Liver (tissue), 8 donors: ENCODE measurements at regions not wholly inside any gene's neighbourhood (a gene's known extent, or its start where the extent isn't known, plus 50 kb on each side); places are given as distances from the start of the nearest gene placed in this dataset.

Source experiments
- DNase-seq: peaks from one replicate; pipeline ENCODE4 v3.0.0-alpha.2; 2017; ENCODE audit warnings: low spot score
- H3K27ac ChIP-seq, 2 donors: one replicate each; pipeline ENCODE4 v1.7.0; 2013; ENCODE audit warnings: inconsistent platforms in 2 of 2, low read length in 2 of 2, control low read depth in 1 of 2, low read depth in 1 of 2, mild to moderate bottlenecking in 1 of 2
- H3K27me3 ChIP-seq, 4 donors: one replicate each; pipeline versions ENCODE4 v1.6.1 to v1.7.0; 2013; ENCODE audit warnings: low read length in 3 of 4, inconsistent platforms in 1 of 4, mild to moderate bottlenecking in 1 of 4, moderate library complexity in 1 of 4; ENCODE audit not compliant: control insufficient read depth in 4 of 4, insufficient read depth in 4 of 4
- H3K36me3 ChIP-seq, 4 donors: one replicate each; pipeline versions ENCODE4 v1.6.1 to v1.7.0; 2013; ENCODE audit warnings: low read length in 3 of 4, mild to moderate bottlenecking in 3 of 4, low read depth in 1 of 4, moderate library complexity in 1 of 4; ENCODE audit not compliant: control insufficient read depth in 4 of 4, insufficient read depth in 3 of 4
- H3K4me1 ChIP-seq, 4 donors: one replicate each; pipeline versions ENCODE4 v1.6.1 to v1.7.0; 2013; ENCODE audit warnings: low read length in 3 of 4, mild to moderate bottlenecking in 3 of 4, moderate library complexity in 1 of 4; ENCODE audit not compliant: control insufficient read depth in 4 of 4, insufficient read depth in 4 of 4
- H3K4me3 ChIP-seq, 3 donors: one replicate each; pipeline versions ENCODE4 v1.6.1 to v1.7.0; 2013; ENCODE audit warnings: low read length in 3 of 3, control low read depth in 1 of 3, low read depth in 1 of 3, mild to moderate bottlenecking in 1 of 3
- H3K9ac ChIP-seq, 2 donors: one replicate each; pipeline ENCODE4 v1.7.0; 2013; ENCODE audit warnings: low read length in 2 of 2, mild to moderate bottlenecking in 2 of 2, moderate library complexity in 2 of 2, control low read depth in 1 of 2, low read depth in 1 of 2
- H3K9me3 ChIP-seq, 4 donors: one replicate each; pipeline versions ENCODE4 v1.6.1 to v1.7.0; 2013; ENCODE audit warnings: low read length in 3 of 4; ENCODE audit not compliant: control insufficient read depth in 4 of 4
- ATF3 ChIP-seq: IDR thresholded peaks from 2 replicates; pipeline ENCODE4 v1.6.1; 2016; ENCODE audit warnings: antibody characterized with exemption
- CTCF ChIP-seq: fragments of 150-350 bp; IDR thresholded peaks from 2 replicates; pipeline ENCODE4 v1.5.1; 2017; ENCODE audit warnings: improper control_type of control experiment, low read depth, low read length; ENCODE audit not compliant: missing input control
- EGR1 ChIP-seq, 2 donors: IDR thresholded peaks; 2 replicates each; pipeline ENCODE4 v1.6.1; 2016 to 2018; ENCODE audit warnings: antibody characterized with exemption in 2 of 2, low read depth in 2 of 2
- FOXA1 ChIP-seq: IDR thresholded peaks from 2 replicates; pipeline ENCODE4 v1.6.1; 2016; ENCODE audit warnings: antibody characterized with exemption
- FOXA2 ChIP-seq: IDR thresholded peaks from 2 replicates; pipeline ENCODE4 v1.6.1; 2016; ENCODE audit warnings: antibody characterized with exemption
- GABPA ChIP-seq, 2 donors: IDR thresholded peaks in 1 of 2; conservative IDR thresholded peaks in 1 of 2; 2 replicates each; pipeline ENCODE4 v1.6.1; 2016; ENCODE audit warnings: antibody characterized with exemption in 2 of 2, mild to moderate bottlenecking in 1 of 2, moderate library complexity in 1 of 2
- HNF4A ChIP-seq, 2 donors: conservative IDR thresholded peaks; 2 replicates each; pipeline ENCODE4 v1.6.1; 2016; ENCODE audit warnings: antibody characterized with exemption in 2 of 2, mild to moderate bottlenecking in 2 of 2
- HNF4G ChIP-seq: IDR thresholded peaks from 2 replicates; pipeline ENCODE4 v1.6.1; 2016; ENCODE audit warnings: antibody characterized with exemption
- JUND ChIP-seq, 2 donors: IDR thresholded peaks; 2 replicates each; pipeline ENCODE4 v1.6.1; 2016; ENCODE audit warnings: antibody characterized with exemption in 2 of 2
- MAX ChIP-seq: IDR thresholded peaks from 2 replicates; pipeline ENCODE4 v1.6.1; 2016; ENCODE audit warnings: antibody characterized with exemption
- NR2F2 ChIP-seq: IDR thresholded peaks from 2 replicates; pipeline ENCODE4 v1.6.1; 2016; ENCODE audit warnings: antibody characterized with exemption
- RAD21 ChIP-seq, 2 donors: IDR thresholded peaks; 2 replicates each; pipeline ENCODE4 v1.6.1; 2016; ENCODE audit warnings: antibody characterized with exemption in 2 of 2, mild to moderate bottlenecking in 2 of 2
- REST ChIP-seq: IDR thresholded peaks from 2 replicates; pipeline ENCODE4 v1.6.1; 2016; ENCODE audit warnings: antibody characterized with exemption, mild to moderate bottlenecking
- RXRA ChIP-seq, 2 donors: IDR thresholded peaks; 2 replicates each; pipeline ENCODE4 v1.6.1; 2017 to 2018; ENCODE audit warnings: antibody characterized with exemption in 2 of 2, mild to moderate bottlenecking in 1 of 2
- SP1 ChIP-seq: IDR thresholded peaks from 2 replicates; pipeline ENCODE4 v1.6.1; 2018; ENCODE audit warnings: antibody characterized with exemption, mild to moderate bottlenecking
- TAF1 ChIP-seq: conservative IDR thresholded peaks from 2 replicates; pipeline ENCODE4 v1.6.1; 2016; ENCODE audit warnings: antibody characterized with exemption, mild to moderate bottlenecking
- YY1 ChIP-seq: IDR thresholded peaks from 2 replicates; pipeline ENCODE4 v1.6.1; 2016; ENCODE audit warnings: antibody characterized with exemption, mild to moderate bottlenecking
- ZBTB33 ChIP-seq: IDR thresholded peaks from 2 replicates; pipeline ENCODE4 v1.6.1; 2016; ENCODE audit warnings: antibody characterized with exemption
- WGBS: extraction: QIAGEN DNeasy Blood & Tissue Kit; methylation state at CpG from one replicate; pipeline ENCODE4 v1.1.7; 2013; 5-methylcytosine and 5-hydroxymethylcytosine counted together
- donor health status: healthy.
- donor health status: healthy.
- donor health status: healthy.
- donor health status: healthy.
- donor health status: healthy.

- no peak for TF ChIP-seq RAD21 (IDR thresholded peaks at IDR 0.05)
- TF ChIP-seq RXRA (IDR thresholded peaks at IDR 0.05), result no peak
These were observed 956.4 kb downstream of the BRD1 start (continued) for GRCh38 chr22:48871176-48871840.

- H3K4me1 ChIP-seq, result no peaks in the 10 kb centered on the region
- H3K9me3 ChIP-seq, result peaks cover 0 to 5% (median 2%) of the 10 kb centered on the region in 4 donors
- no peak overlapping the region for H3K4me3 ChIP-seq
- no peak overlapping the region for H3K27ac ChIP-seq
- TF ChIP-seq YY1 (no peak), HNF4G (no peak), NR2F2 (no peak), GABPA (IDR thresholded peaks at IDR 0.05 in 1 of 2, conservative IDR thresholded peaks at IDR 0.05 in 1 of 2) (no peak), MAX (no peak), TAF1 (no peak), FOXA2 (no peak), ATF3 (no peak), HNF4A (conservative IDR thresholded peaks at IDR 0.05) (no peak), RAD21 (IDR thresholded peaks at IDR 0.05) (no peak), CTCF (no peak), JUND (IDR thresholded peaks at IDR 0.05) (no peak), SP1 (no peak), ZBTB33 (no peak), RXRA (IDR thresholded peaks at IDR 0.05) (no peak), FOXA1 (no peak), REST (no peak), EGR1 (IDR thresholded peaks at IDR 0.05; ENCODE audit: low read depth in 2 of 2) (no peak)
- DNase-seq, result no peak
- H3K9ac ChIP-seq, result no peak overlapping the region
- no peaks in the 10 kb centered on the region for H3K36me3 ChIP-seq
- H3K27me3 ChIP-seq, result peaks cover 0 to 5% (median 4%) of the 10 kb centered on the region in 4 donors
- WGBS, result 74% methylated on average over 13 of the region's 13 CpGs
These were observed 957.2 kb downstream of the BRD1 start for GRCh38 chr22:48870436-48870835.
